ENCODE measurements at regions not wholly inside any gene's neighbourhood (a gene's known extent, or its start where the extent isn't known, plus 50 kb on each side); places are given as distances from the start of the nearest gene placed in this dataset.

GRCh38 chr6:151701911-151702562, 105.4 kb upstream of the ESR1 start:
- DNase-seq (ENCODE audit: low read depth): no peak

GRCh38 chr6:151702851-151703658, 104.4 kb upstream of the ESR1 start:
- no peak for DNase-seq (ENCODE audit: low read depth)

GRCh38 chr6:151704383-151704782, 103.1 kb upstream of the ESR1 start:
- no peak for DNase-seq (ENCODE audit: low read depth)

- no peak for DNase-seq (ENCODE audit: low read depth)
Observed at GRCh38 chr6:151705993-151706733, 101.3 kb upstream of the ESR1 start.

GRCh38 chr6:151709329-151709728, 98.2 kb upstream of the ESR1 start:
- no peak for DNase-seq (ENCODE audit: low read depth)

- DNase-seq (ENCODE audit: low read depth): no peak
Observed at GRCh38 chr6:151716526-151716932, 91.0 kb upstream of the ESR1 start.

- no peak for DNase-seq (ENCODE audit: low read depth)
Observed at GRCh38 chr6:151719070-151719469, 88.4 kb upstream of the ESR1 start.

- DNase-seq (ENCODE audit: low read depth): peak; percentile 47
Observed at GRCh38 chr6:151721146-151721545, 86.3 kb upstream of the ESR1 start.

- no peak for DNase-seq (ENCODE audit: low read depth)
Observed at GRCh38 chr6:151721671-151722070, 85.8 kb upstream of the ESR1 start.

GRCh38 chr6:151722342-151722741, 85.1 kb upstream of the ESR1 start:
- no peak for DNase-seq (ENCODE audit: low read depth)

GRCh38 chr6:151723152-151723551, 84.3 kb upstream of the ESR1 start:
- no peak for DNase-seq (ENCODE audit: low read depth)

- DNase-seq (ENCODE audit: low read depth): no peak
Observed at GRCh38 chr6:151729829-151730495, 77.5 kb upstream of the ESR1 start.

GRCh38 chr6:151730496-151730870, 77.0 kb upstream of the ESR1 start:
- DNase-seq (ENCODE audit: low read depth): no peak

- no peak for DNase-seq (ENCODE audit: low read depth)
Observed at GRCh38 chr6:151731313-151731712, 76.2 kb upstream of the ESR1 start.

GRCh38 chr6:151733680-151734320, 73.7 kb upstream of the ESR1 start:
- no peak for DNase-seq (ENCODE audit: low read depth)

- no peak for DNase-seq (ENCODE audit: low read depth)
Observed at GRCh38 chr6:151738267-151738666, 69.2 kb upstream of the ESR1 start.

GRCh38 chr6:151738960-151739359, 68.5 kb upstream of the ESR1 start:
- no peak for DNase-seq (ENCODE audit: low read depth)

GRCh38 chr6:151740820-151741219, 66.7 kb upstream of the ESR1 start:
- no peak for DNase-seq (ENCODE audit: low read depth)

GRCh38 chr6:151747896-151748295, 59.6 kb upstream of the ESR1 start:
- peak; percentile 43 for DNase-seq (ENCODE audit: low read depth)

- DNase-seq (ENCODE audit: low read depth): no peak
Observed at GRCh38 chr6:151749341-151749740, 58.1 kb upstream of the ESR1 start.

GRCh38 chr6:151753581-151753980, 53.9 kb upstream of the ESR1 start:
- no peak for DNase-seq (ENCODE audit: low read depth)

- DNase-seq (ENCODE audit: low read depth): no peak
Observed at GRCh38 chr6:151757506-151757955, 50.0 kb upstream of the ESR1 start.
